Suppressor macrophage treated with lipopolysaccharide for 1 hour (primary cell): ENCODE measurements at regions not wholly inside any gene's neighbourhood (a gene's known extent, or its start where the extent isn't known, plus 50 kb on each side); places are given as distances from the start of the nearest gene placed in this dataset.

Experiments
- DNase-seq, 3 donors: peaks; one replicate each; pipeline ENCODE4 v3.0.0-alpha.2; 2020 to 2022

DNA sequence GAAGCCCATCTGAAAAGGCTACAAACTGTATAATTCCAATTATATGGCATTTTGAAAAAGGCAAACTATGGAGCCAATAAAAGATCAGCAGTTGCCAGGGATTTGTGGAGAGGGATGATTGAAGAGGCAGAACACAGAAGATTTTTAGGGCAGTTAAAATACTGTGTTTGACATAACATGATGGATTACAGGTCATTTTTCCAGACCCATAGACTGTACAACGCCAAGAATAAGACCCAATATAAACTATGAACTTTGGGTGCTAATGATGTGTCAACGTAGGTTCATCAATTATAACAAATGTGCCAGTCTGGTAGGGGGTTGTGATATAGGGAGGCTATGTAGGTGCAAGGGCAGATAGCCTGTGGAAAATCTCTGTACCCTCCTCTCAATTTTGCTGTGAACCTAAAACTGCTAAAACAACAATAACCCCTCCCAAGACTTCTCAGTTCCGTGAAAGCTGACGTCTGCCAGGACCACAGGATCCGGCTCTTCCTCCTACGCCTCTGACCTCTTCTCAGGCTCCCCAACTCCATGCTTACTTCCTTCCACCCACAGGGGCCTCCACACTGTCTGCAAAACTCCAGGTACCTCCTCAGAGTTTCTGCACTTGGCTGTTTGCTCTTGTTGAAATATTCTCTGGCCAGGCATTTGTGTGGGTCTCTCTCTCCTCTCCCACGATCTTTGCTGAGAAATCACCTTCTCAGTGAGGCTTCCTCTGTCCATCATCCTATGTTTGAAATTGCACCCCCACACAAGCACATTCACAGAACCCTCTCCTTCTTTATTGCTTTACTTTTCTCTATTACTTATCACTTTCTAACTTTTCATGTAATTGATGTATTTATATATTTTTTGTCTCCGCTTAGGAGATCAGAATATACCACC lies 131.4 kb downstream of the BBS10 start:
- DNase-seq = peak in 1 of 3 donors; percentile 13

- no peak for DNase-seq
Observed at GRCh38 chr12:76208129-76208528, 123.6 kb upstream of the NAP1L1 start.

DNA sequence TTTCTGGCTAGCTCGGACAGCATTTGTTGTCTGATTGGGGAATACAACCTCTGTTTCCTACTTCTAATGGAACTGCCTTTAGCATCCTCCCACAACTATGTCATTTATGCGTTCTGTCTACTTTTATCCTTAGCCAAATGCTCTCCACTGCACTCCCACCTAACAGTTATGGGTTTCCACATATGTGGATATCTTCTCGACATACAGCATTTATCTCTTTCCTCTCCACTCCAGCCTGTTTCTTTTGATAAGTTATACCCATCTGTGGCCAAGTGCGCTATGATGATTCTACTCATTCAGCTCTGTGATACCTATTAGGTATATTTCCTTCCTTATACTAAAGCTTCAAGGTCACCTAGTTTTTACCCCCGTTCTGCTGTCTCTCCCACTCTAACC lies 122.2 kb upstream of the NAP1L1 start:
- DNase-seq = no peak

- no peak for DNase-seq
Observed at GRCh38 chr12:76206039-76206676, 121.7 kb upstream of the NAP1L1 start.

GRCh38 chr12:76202621-76203020 lies 118.1 kb upstream of the NAP1L1 start:
- no peak for DNase-seq

DNA sequence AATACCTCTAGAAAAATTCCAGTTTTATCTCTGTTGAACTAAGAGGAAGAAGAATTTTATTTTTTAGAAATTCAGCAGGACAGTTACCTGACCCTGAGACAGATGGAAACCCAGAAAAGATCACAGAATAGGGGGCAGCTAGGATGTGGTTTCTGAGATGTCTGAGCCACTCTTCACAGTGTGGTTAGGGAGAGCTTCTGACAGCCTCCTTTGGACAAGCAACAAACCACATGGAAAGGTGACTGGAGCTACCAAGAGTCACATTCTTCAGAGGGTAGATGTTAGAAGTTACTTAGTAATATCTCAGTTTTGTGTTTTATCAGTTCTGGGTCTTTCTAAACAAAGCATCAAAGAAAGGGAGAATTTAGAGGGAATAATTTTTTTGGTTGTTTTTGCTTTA lies 117.3 kb upstream of the NAP1L1 start:
- DNase-seq = no peak

DNA sequence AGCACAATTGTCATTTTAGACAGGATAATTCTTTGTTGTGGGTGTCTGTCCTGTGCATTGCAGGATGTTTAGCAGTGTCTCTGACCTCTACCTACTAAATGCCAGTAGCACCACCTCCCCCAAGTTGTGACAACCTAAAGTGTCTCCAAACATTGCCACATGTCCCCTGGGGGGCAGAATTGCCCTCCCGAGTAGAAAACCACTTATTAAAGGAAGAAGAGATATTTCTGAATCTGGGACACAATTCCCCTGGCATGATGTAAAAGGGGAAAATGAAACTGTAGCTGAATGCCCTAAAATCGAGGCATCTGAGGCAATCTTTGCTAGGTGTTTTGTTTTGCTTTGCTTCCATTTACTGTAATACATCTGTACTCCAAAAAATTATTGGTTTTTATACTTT lies 116.8 kb upstream of the NAP1L1 start:
- no peak for DNase-seq

- DNase-seq = peak in 1 of 3 donors; percentile 10
Observed at GRCh38 chr12:76199808-76200207, 115.3 kb upstream of the NAP1L1 start.

- no peak for DNase-seq
Observed at GRCh38 chr12:76198839-76199238, 114.4 kb upstream of the NAP1L1 start.

GRCh38 chr12:76197283-76197682 lies 112.8 kb upstream of the NAP1L1 start:
- DNase-seq = no peak

DNA sequence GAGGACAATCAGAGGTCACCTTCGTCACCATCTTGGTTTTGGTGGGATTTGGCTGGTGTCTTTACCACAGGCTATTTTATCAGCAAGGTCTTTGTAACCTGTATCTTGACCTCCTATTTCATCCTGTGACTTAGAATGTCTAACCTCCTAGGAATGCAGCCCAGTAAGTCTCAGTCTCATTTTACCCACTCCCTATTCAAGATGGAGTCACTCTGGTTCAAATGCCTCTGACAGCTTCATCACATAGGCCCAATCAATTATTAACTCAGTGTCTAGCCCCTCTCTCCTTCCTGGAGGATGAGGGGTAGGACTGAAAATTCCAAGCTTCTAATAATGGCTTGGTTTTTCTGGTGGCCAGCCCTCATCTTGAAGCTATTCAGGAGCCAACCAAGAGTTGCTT lies 111.4 kb upstream of the NAP1L1 start:
- no peak for DNase-seq

GRCh38 chr12:76194724-76195123 lies 110.2 kb upstream of the NAP1L1 start:
- no peak for DNase-seq

- DNase-seq = no peak
Observed at GRCh38 chr12:76193961-76194360, 109.5 kb upstream of the NAP1L1 start.

GRCh38 chr12:76192416-76192815 lies 107.9 kb upstream of the NAP1L1 start:
- peak in 1 of 3 donors; percentile 19 for DNase-seq

GRCh38 chr12:76190299-76190698 lies 105.8 kb upstream of the NAP1L1 start:
- DNase-seq = no peak

DNA sequence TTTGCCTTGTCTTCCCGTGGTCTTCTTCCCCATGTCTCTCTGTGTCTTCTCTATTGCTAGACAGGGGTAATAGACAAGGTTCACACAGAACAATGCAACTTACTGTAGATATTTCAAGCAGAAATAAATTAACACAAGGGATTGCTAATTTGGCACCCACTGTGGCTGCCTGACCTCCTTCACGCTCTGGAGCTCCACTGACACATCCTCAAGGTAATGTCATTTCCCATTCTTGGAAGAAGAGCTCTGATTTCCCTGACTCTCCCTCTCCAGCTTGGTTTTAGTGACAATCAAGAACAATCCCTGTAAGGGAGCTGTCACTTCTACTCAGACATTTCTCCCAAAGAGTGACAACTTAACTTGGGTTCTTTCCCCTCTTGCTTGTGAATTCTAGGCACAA lies 105.4 kb upstream of the NAP1L1 start:
- no peak for DNase-seq

DNA sequence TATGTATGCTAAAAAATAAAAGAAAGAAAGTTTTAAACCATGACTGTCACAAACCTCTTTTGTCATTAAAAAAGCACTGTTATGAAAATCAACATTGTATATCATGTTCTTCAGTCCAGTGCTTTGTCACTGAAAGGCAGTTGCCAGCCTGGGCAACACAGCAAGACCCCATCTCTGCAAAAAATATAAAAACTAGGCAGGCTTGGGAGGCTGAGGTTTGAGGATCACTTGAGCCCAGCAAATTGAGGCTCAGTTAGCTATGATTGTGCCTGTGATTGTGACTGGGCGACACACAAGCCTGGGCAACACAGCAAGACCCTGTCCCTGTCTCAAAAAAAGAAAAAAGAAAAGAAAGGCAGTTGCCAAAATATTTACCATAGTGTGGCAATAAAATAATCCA lies 102.7 kb upstream of the NAP1L1 start:
- no peak for DNase-seq

DNA sequence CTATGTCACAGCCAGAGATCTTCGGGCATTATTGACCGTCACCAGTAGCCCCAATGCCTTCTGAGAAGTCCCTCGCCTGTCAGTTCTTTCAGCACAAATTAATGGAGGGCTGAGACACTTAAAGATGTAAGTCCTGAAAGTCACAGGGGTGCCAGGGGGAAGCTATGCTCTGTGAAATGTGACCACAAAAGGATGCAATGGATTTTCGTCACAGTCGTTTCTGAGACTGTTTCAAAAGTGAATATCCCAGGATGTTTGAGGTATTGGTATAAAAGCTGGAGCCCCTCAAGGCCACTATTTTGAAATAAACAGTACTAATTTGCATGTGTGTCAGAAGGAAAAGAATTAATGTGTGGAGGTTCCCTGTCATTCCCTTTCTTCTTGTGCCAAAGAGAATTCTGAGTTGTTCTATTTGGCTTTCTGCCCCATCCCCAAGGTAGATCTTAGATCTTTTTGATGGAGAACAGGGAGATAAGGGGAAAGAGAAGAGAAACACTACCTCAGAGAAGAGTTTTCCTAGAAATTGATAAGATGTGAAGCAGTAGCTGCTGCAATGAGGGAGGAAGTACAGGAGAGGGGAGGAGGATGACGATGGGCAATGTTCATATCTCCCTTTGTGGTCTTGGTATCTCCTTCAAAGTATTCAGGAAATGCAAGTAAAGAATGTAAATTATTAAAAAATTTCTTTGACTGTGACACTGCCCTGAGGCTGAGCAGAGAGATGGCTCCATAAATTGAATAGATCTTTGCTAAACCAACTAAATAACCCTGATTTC lies 101.8 kb upstream of the NAP1L1 start:
- DNase-seq = peak in 1 of 3 donors; percentile 12

- DNase-seq = peak; percentile 91 to 98 (median 95)
Observed at GRCh38 chr12:76183459-76184186, 99.1 kb upstream of the NAP1L1 start.

- DNase-seq = no peak
Observed at GRCh38 chr12:76180401-76181277, 96.2 kb upstream of the NAP1L1 start.

DNA sequence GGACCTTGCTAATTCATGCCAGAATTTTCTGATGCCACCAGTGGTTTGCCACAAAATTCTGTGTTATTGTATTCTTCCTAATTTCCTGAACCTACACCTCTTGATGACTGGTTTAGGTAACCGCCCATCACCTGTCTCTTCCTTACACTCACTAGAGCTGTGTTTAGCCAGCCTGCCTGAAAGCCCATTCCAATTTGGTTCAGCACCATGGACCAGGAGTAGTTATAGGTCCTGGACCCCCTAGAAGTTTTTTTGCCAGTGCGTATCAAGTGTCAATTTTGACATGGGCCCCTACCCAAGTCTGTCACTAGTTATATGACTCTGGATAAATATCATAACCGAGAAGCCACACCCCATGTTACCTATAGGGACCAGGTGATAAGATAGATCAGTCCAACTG lies 94.0 kb upstream of the NAP1L1 start:
- no peak for DNase-seq

GRCh38 chr12:76177821-76178220 lies 93.3 kb upstream of the NAP1L1 start:
- DNase-seq = peak in 1 of 3 donors; percentile 13
